Activated CD4-positive, alpha-beta T cell treated with anti-CD3 and anti-CD28 coated beads, Interleukin-2, amount 10 ng/mL, durations not matched to agents 7 days and 5 days (primary cell): ENCODE measurements at regions not wholly inside any gene's neighbourhood (a gene's known extent, or its start where the extent isn't known, plus 50 kb on each side); places are given as distances from the start of the nearest gene placed in this dataset.

ENCODE experiments used
- CTCF ChIA-PET: fragments of 350-600 bp; sonication (Branson Sonifier 250); formaldehyde crosslinking; loops from one replicate; lab custom pipeline; 2021; ENCODE audit warnings: antibody characterized with exemption; lab: Charles Lee
- POLR2A ChIA-PET: fragments of 350-600 bp; sonication (Branson Sonifier 250); formaldehyde crosslinking; loops from one replicate; lab custom pipeline; 2021; ENCODE audit warnings: antibody characterized with exemption; lab: Charles Lee
- DNase-seq: peaks from one replicate; pipeline ENCODE4 v3.0.0-alpha.2; 2020
- H3K27ac Mint-ChIP-seq: one replicate; pipeline ENCODE4 v1.8.0; 2021; ENCODE audit warnings: mild to moderate bottlenecking, moderate library complexity, mixed read lengths
- H3K27me3 Mint-ChIP-seq: one replicate; pipeline ENCODE4 v1.8.0; 2021; ENCODE audit warnings: mixed read lengths
- H3K36me3 Mint-ChIP-seq: one replicate; pipeline ENCODE4 v1.8.0; 2021; ENCODE audit warnings: low read depth, mixed read lengths
- H3K4me1 Mint-ChIP-seq: one replicate; pipeline ENCODE4 v1.8.0; 2021; ENCODE audit warnings: mixed read lengths
- H3K4me3 Mint-ChIP-seq: one replicate; pipeline ENCODE4 v1.8.0; 2021; ENCODE audit warnings: mild to moderate bottlenecking, moderate library complexity, mixed read lengths
- H3K9me3 Mint-ChIP-seq: one replicate; pipeline ENCODE4 v1.8.0; 2021; ENCODE audit warnings: mixed read lengths

DNA sequence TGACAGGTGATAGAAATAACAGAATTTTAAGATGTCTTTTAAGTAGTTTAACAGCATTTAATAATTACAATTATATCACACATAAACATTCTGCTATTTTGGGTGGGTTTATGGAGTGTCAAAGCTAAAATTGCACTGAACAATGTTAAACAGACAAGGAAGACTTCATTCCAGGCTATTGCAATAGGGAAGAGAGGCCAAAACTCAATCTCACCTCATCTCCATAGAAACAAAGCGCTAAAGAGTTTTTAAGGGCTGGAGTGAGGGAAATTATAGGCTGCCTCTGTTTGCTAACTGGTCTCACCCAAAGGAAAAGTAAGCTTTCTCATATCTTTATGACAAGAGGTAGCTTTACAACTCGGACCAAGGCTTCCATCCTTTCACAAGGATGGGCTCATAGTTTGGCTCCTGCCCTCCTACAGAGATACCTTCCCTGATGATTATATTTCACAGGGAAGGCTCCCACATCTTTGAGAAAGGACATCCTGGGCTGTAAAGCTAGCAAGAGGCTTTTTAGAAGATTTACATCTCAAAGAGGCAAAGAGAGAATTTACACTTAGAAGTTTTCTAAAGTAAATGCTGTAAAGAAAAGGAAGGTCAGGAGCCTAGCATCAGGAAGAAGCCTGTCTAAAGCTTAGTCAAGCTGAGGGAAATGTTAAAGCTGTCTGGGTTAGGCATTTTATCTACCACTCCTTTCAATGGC lies 350.2 kb upstream of the IMPG1 start:
- no peak overlapping the region for H3K27ac Mint-ChIP-seq
- CTCF ChIA-PET, result interaction anchor here (0.6 kb wide), 1 partner anchor 231 kb away, joined by 3 read pairs; no protein-coding TSS in a partner anchor
- POLR2A ChIA-PET, result no interaction called here
- no peaks in the 10 kb centered on the region for H3K36me3 Mint-ChIP-seq
- H3K27me3 Mint-ChIP-seq, result no peaks in the 10 kb centered on the region
- no peak overlapping the region for H3K4me3 Mint-ChIP-seq
- H3K4me1 Mint-ChIP-seq, result no peaks in the 10 kb centered on the region
- peaks cover 11% of the 10 kb centered on the region for H3K9me3 Mint-ChIP-seq
- no peak for DNase-seq

DNA sequence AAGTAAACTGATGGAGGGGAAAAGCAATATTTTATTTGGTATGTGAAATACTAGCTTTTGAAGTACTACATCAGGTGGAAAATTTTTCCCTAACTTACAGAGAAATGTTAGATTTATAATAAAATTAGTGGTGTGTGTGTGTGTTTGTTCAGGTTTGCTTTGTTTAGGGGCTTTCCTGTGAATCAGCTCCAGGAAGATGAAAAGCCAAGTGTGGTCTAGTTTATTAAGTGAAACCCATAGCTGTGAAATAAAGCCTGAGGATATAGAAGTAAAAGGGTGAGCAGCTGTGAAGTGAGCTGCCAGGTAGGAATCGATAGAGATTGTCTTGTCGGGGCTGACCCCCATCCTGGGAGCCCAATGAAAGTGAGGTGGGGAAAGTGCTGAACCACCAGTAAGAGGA lies 347.6 kb upstream of the IMPG1 start:
- peaks cover 7% of the 10 kb centered on the region for H3K9me3 Mint-ChIP-seq
- ChIA-PET CTCF (no interaction called here), POLR2A (no interaction called here)
- DNase-seq, result no peak
- H3K27me3 Mint-ChIP-seq, result no peaks in the 10 kb centered on the region
- no peak overlapping the region for H3K4me3 Mint-ChIP-seq
- no peaks in the 10 kb centered on the region for H3K36me3 Mint-ChIP-seq
- H3K4me1 Mint-ChIP-seq, result no peaks in the 10 kb centered on the region
- no peak overlapping the region for H3K27ac Mint-ChIP-seq

DNA sequence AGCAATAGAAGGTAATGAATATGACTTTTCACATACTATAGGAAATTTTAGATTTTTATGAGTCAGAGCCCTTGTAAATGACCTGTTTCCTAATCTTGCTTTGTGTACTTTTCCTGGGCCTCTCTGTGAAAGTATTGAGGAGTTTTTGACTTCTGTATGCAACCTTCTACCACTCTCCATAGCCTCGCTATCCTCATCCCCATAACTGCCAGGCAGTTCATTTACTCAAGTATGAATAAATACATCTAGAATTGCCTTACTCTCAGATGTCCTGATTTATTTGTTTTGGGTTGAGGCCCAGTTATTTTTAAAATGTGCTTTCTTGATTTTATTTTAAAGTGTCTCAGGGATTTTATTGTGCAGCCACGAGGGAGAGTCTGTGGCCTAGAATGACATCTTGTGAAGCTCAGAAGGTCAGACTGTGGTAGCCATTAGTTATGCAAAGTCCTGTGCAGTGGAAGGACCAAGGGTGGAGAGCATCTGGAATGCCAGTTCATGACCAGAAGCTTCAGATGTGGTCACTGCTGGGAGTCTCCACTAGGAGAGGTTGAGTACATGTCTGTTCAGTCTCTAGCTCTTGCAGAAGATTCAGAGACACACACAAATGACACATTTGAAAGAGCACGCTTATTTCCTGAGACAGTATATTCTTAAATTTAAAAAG lies 346.2 kb upstream of the IMPG1 start:
- no peaks in the 10 kb centered on the region for H3K4me1 Mint-ChIP-seq
- CTCF ChIA-PET, result no interaction called here
- POLR2A ChIA-PET, result no interaction called here
- no peaks in the 10 kb centered on the region for H3K27me3 Mint-ChIP-seq
- no peak overlapping the region for H3K4me3 Mint-ChIP-seq
- no peak for DNase-seq
- H3K9me3 Mint-ChIP-seq, result peaks cover 7% of the 10 kb centered on the region
- H3K36me3 Mint-ChIP-seq, result no peaks in the 10 kb centered on the region
- no peak overlapping the region for H3K27ac Mint-ChIP-seq

DNA sequence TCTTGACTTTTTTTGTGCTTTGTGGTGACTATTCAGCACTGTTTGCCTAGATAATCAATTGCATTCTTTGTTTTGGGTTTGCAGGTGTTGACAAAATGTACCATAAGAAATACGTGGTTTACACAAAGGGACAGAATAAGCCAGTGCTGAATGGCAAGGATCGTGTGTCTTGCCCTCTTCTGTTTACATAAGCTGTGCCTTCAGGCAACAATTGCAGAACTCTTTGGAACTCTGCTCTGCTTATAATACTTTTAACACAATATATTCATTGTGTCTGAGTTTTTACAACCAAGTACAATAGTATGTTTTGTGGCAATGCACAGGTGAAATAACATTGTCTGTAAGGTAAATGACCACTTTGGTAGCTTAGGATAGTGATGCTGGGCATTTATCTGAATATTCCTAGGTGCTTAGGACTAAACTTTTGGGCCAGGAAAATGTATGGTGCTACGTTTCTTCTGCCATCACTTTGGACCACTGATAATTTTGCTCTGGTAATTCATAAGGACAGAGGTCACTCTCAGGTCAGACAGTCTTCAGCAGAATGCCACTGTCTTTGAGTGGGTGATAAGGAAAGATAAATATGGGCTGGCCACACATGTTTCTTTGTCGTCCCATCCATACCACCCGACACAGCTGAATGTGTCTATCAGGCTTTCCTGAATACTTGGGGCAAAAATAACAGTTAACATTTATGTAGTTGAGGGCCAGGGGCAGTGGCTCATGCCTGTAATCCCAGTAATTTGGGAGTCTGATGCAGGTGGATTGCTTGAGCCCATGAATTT lies 344.6 kb upstream of the IMPG1 start:
- Mint-ChIP-seq H3K36me3 (no peaks in the 10 kb centered on the region), H3K9me3 (peaks cover 7% of the 10 kb centered on the region), H3K4me3 (no peak overlapping the region), H3K4me1 (no peaks in the 10 kb centered on the region), H3K27ac (no peak overlapping the region), H3K27me3 (no peaks in the 10 kb centered on the region)
- DNase-seq, result no peak
- CTCF ChIA-PET, result no interaction called here
- POLR2A ChIA-PET, result no interaction called here

DNA sequence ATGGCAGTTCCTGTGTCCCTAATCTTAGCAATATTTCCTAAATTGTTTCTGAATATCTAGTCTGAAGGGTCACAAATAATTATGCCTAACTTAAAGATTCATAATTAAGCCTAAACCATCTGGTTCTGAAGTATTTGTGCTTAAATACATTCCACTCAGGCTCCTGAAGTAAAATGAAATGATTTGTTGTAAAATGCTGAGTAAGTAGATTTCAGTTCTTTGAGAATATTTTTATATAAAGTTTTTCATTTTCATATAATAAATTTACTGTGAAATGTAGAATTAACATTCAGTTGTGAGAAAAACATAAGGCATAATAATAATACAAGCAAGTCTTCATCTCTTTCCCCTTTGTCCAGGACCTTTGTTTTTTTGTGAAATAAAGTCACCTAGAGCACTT lies 330.6 kb upstream of the IMPG1 start:
- no peak for DNase-seq
- Mint-ChIP-seq H3K4me3 (no peak overlapping the region), H3K27me3 (no peaks in the 10 kb centered on the region), H3K4me1 (no peaks in the 10 kb centered on the region), H3K36me3 (no peaks in the 10 kb centered on the region), H3K27ac (no peak overlapping the region), H3K9me3 (peaks cover 4% of the 10 kb centered on the region)
- ChIA-PET POLR2A (no interaction called here), CTCF (no interaction called here)

DNA sequence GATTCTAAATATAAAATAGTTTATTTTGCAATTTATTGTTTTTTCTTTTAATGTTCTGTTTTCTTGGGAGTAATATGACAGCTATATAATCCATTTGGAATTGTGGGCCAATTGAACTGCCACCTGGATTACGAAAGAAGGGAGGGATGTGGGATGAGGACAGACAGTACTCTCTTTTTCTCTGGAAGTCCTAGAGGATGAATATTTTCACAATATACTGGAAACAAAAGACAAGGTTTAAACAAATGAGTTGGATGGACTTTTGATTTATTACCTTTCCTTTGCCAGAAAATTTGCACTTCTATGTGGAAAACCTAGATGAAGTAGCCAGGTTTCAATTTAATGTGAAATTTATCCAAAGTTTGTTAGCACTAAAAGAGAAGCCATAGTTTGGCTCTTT lies 325.5 kb upstream of the IMPG1 start:
- no peaks in the 10 kb centered on the region for H3K4me1 Mint-ChIP-seq
- no peak overlapping the region for H3K4me3 Mint-ChIP-seq
- no peak for DNase-seq
- POLR2A ChIA-PET, result no interaction called here
- CTCF ChIA-PET, result no interaction called here
- H3K36me3 Mint-ChIP-seq, result no peaks in the 10 kb centered on the region
- no peak overlapping the region for H3K27ac Mint-ChIP-seq
- H3K27me3 Mint-ChIP-seq, result no peaks in the 10 kb centered on the region
- peaks cover 2% of the 10 kb centered on the region for H3K9me3 Mint-ChIP-seq

DNA sequence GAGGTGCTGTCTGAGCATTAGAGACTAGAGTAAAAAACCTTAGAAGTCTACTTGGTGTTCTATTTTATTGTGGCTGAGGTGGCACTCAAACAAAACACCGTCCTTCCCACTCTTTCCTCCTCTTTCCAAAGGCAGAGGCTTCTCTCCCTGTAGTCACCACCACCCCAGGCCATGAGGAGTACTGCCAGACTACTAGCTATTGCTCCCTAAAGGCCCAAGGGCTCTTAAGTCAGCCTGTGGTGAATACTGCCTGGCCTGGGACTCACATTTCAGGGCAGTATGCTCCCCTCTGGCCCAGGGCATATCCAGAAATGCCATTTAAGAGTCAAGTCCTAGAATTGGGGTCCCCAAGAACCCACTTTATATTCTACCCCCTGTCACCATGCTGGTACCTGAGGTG lies 309.7 kb upstream of the IMPG1 start:
- Mint-ChIP-seq H3K36me3 (no peaks in the 10 kb centered on the region), H3K4me3 (no peak overlapping the region), H3K27ac (no peak overlapping the region), H3K4me1 (no peaks in the 10 kb centered on the region), H3K9me3 (peaks cover 11% of the 10 kb centered on the region), H3K27me3 (no peaks in the 10 kb centered on the region)
- CTCF ChIA-PET, result no interaction called here
- DNase-seq, result no peak
- POLR2A ChIA-PET, result no interaction called here

DNA sequence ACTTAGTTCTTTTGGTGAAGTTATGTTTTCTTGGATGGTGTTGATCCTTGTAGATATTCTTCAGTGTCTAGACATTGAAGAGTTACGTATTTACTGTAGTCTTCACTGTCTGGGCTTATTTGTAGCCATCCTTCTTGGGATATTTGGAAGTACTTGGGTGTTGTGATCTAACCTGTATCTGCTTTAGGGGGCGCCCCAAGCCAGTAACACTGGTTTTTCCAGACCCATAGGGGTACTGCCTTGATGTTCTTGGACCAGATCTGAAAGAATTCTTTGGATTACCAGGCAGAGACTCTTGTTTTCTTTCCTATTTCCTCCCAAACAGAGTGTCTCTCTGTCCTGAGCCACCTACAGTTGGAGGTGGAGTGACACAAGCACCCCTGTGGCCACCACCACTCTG lies 309.1 kb upstream of the IMPG1 start:
- DNase-seq, result no peak
- Mint-ChIP-seq H3K27ac (no peak overlapping the region), H3K9me3 (peaks cover 11% of the 10 kb centered on the region), H3K36me3 (no peaks in the 10 kb centered on the region), H3K4me3 (no peak overlapping the region), H3K27me3 (no peaks in the 10 kb centered on the region), H3K4me1 (no peaks in the 10 kb centered on the region)
- CTCF ChIA-PET, result no interaction called here
- POLR2A ChIA-PET, result no interaction called here

DNA sequence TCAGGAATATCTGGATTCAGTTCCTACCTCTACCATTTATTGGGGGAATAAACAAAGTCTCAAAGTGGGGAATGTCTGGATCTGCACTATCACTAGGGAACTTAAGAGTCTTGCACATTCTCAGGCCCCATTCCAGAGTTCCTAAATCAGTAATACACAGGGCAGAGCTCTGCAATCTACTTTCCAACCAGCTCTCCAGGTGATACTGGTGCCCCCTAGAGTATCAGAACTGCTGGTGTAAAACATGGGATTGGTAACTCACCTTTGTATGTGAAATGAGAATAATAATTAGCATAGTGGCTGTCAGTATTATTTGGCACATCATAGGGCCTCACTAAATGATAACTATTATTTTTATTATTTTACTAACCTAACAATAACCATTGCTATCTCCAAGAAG lies 278.8 kb upstream of the IMPG1 start:
- H3K4me1 Mint-ChIP-seq, result no peaks in the 10 kb centered on the region
- ChIA-PET POLR2A (no interaction called here), CTCF (no interaction called here)
- no peak overlapping the region for H3K27ac Mint-ChIP-seq
- H3K27me3 Mint-ChIP-seq, result no peaks in the 10 kb centered on the region
- peaks cover 1% of the 10 kb centered on the region for H3K9me3 Mint-ChIP-seq
- H3K4me3 Mint-ChIP-seq, result no peak overlapping the region
- no peaks in the 10 kb centered on the region for H3K36me3 Mint-ChIP-seq
- no peak for DNase-seq

DNA sequence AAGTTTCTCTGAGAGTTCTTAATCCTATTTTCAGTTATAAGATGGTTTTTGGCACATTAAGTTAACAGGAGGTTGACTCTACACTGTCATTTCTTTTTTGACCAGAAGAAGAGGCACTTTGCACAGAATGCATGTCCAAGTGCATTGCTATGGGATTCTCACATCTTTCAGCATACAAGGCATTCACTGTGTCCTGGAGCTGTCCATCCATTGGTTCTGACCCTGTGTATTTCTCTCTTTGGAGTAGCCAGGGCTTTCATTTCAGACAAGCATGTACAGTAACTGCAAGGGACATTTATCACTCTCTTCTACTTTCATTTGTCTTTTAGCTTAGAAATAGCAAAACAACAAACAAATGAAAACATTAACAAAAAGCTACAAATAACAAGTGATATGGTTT lies 275.1 kb upstream of the IMPG1 start:
- ChIA-PET CTCF (no interaction called here), POLR2A (no interaction called here)
- no peak for DNase-seq
- Mint-ChIP-seq H3K36me3 (no peaks in the 10 kb centered on the region), H3K4me3 (no peak overlapping the region), H3K9me3 (peaks cover 8% of the 10 kb centered on the region), H3K4me1 (no peaks in the 10 kb centered on the region), H3K27me3 (no peaks in the 10 kb centered on the region), H3K27ac (no peak overlapping the region)

DNA sequence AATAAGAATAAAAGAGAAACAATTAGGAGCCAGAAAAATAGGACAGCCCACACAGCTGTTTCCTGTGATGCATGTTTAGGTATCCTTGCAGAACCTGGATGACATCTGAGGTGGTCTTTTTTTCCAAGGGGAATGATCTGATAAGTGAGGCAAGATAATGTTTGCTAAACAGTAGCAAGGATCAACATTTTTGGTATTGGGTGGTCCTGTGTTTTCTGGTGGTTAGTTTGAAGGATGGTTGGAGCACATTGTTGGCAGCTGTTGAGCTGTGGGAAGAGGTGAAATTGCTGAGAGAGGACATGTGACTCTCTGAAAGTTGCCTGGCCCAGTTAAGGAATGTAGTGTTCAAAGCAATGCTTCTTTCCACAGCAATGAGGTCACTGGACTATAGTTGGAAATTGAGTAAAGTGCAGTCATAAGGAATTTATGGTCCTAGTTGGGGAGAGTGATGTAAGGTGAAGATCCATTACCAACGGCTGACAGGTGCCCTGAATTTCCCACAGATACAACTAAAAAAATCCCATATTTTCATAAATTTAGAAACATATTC lies 270.2 kb upstream of the IMPG1 start:
- no peak for DNase-seq
- H3K27me3 Mint-ChIP-seq, result no peaks in the 10 kb centered on the region

DNA sequence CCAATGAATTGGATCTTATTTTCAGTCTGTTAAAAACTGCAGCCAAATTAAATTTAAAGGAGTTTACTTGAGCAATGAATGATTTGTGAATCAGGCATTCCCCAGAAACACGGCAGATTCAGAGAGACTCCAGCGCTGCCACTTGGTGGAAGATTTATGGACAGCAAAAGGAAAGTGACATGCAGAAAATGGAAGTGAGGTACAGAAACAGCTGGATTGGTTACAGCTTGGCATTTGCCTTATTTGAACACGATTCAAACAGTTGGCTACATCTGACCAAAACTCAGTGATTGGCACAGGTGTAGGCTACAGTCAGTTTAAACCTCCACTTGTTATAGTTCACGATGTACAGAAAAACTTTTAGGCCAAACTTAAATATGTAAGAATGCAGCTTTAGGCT lies 257.6 kb upstream of the IMPG1 start:
- Mint-ChIP-seq H3K9me3 (peaks cover 11% of the 10 kb centered on the region), H3K27ac (no peak overlapping the region), H3K36me3 (no peaks in the 10 kb centered on the region), H3K4me1 (no peaks in the 10 kb centered on the region), H3K27me3 (no peaks in the 10 kb centered on the region), H3K4me3 (no peak overlapping the region)
- DNase-seq, result no peak
- POLR2A ChIA-PET, result no interaction called here
- CTCF ChIA-PET, result no interaction called here

More for the DNA sequence above, 270.2 kb upstream of the IMPG1 start:
- H3K4me1 Mint-ChIP-seq, result no peaks in the 10 kb centered on the region
- peaks cover 10% of the 10 kb centered on the region for H3K9me3 Mint-ChIP-seq
- no peaks in the 10 kb centered on the region for H3K36me3 Mint-ChIP-seq
- CTCF ChIA-PET, result no interaction called here
- POLR2A ChIA-PET, result no interaction called here
- H3K4me3 Mint-ChIP-seq, result no peak overlapping the region
- no peak overlapping the region for H3K27ac Mint-ChIP-seq

DNA sequence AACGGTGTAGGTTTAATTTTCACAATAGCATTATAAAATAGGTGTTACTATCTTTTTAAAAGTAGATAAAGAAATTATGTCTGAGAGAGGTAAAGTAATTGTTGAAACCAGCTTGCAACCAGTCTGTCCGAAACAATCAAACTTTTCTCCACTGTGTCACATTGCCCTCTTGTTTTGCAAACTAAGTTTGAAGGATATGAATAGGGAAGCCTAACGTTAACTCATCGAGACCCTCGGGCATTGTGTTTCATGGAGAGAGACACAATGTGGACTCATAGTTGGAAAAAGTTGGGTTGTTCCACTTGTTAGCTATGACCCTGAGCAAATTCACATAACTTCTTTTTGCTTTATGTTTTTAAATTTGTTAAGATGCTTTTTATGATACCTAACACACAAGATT lies 254.4 kb upstream of the IMPG1 start:
- H3K27ac Mint-ChIP-seq, result no peak overlapping the region
- H3K4me1 Mint-ChIP-seq, result no peaks in the 10 kb centered on the region
- no peak overlapping the region for H3K4me3 Mint-ChIP-seq
- DNase-seq, result no peak
- no peaks in the 10 kb centered on the region for H3K27me3 Mint-ChIP-seq
- ChIA-PET POLR2A (no interaction called here), CTCF (no interaction called here)
- peaks cover 19% of the 10 kb centered on the region for H3K9me3 Mint-ChIP-seq
- no peaks in the 10 kb centered on the region for H3K36me3 Mint-ChIP-seq
